ENCODE measurements at regions not wholly inside any gene's neighbourhood (a gene's known extent, or its start where the extent isn't known, plus 50 kb on each side); places are given as distances from the start of the nearest gene placed in this dataset.

GRCh38 chr3:135885885-135886284 is 79.6 kb upstream of the PPP2R3A start:
- TF ChIP-seq POLR2A (IDR thresholded peaks at IDR 0.05; ENCODE audit: low read depth, low read length) (no peak), TAF1 (IDR thresholded peaks at IDR 0.05; ENCODE audit: low read depth, low read length) (no peak), POLR2AphosphoS5 (IDR thresholded peaks at IDR 0.05; ENCODE audit: low read depth, low read length) (no peak), POU2F2 (IDR thresholded peaks at IDR 0.05; ENCODE audit: low read depth, low read length) (no peak)

Measured in GM12891 (cell line).